Calu3 (cell line): ENCODE measurements at regions not wholly inside any gene's neighbourhood (a gene's known extent, or its start where the extent isn't known, plus 50 kb on each side); places are given as distances from the start of the nearest gene placed in this dataset.

Source experiments
- BruUV-seq: library from RNA; stranded (reverse); fragments of 400-500 nt; replicated peaks from 2 replicates; lab custom pipeline; 2021; lab: Mats Ljungman, UMichigan
- CTCF ChIA-PET: fragments of 300-600 bp; sonication (Branson Sonifier 250); formaldehyde crosslinking; loops from one replicate; lab custom pipeline; 2022; ENCODE audit warnings: antibody characterized with exemption; lab: Charles Lee
- DNase-seq: peaks from one replicate; pipeline ENCODE4 v3.0.0; 2022
- H3K27ac Mint-ChIP-seq: one replicate; pipeline ENCODE4 v1.8.0; 2022; ENCODE audit warnings: mixed read lengths; ENCODE audit not compliant: unreplicated experiment
- H3K27me3 Mint-ChIP-seq: one replicate; pipeline ENCODE4 v1.8.0; 2022; ENCODE audit warnings: mixed read lengths; ENCODE audit not compliant: unreplicated experiment
- H3K36me3 Mint-ChIP-seq: one replicate; pipeline ENCODE4 v1.8.0; 2022; ENCODE audit warnings: mild to moderate bottlenecking, moderate library complexity, mixed read lengths; ENCODE audit not compliant: insufficient read depth, unreplicated experiment
- H3K4me1 Mint-ChIP-seq: one replicate; pipeline ENCODE4 v1.8.0; 2022; ENCODE audit warnings: mild to moderate bottlenecking, low read depth, mixed read lengths; ENCODE audit not compliant: unreplicated experiment
- H3K4me3 Mint-ChIP-seq: one replicate; pipeline ENCODE4 v1.8.0; 2022; ENCODE audit warnings: mild to moderate bottlenecking, low read depth, moderate library complexity, mixed read lengths; ENCODE audit not compliant: unreplicated experiment
- H3K9me3 Mint-ChIP-seq: one replicate; pipeline ENCODE4 v1.8.0; 2022; ENCODE audit warnings: low read depth, mixed read lengths; ENCODE audit not compliant: unreplicated experiment
- intact Hi-C: fragments of 100-400 bp; cut with micrococcal nuclease; formaldehyde crosslinking; loops from one replicate; pipeline ENCODE4 v1.10.0; 2022; ENCODE audit not compliant: unreplicated experiment
- TF ChIP-seq, protein P1 (sequence below): fragments of 200-600 bp; IDR thresholded peaks from one replicate; pipeline ENCODE4 v1.8.0; 2022; ENCODE audit warnings: antibody characterized with exemption; ENCODE audit not compliant: unreplicated experiment

GRCh38 chr13:105547851-105548250, 987.6 kb downstream of the EFNB2 start:
- Mint-ChIP-seq H3K27me3 (no peaks in the 10 kb centered on the region), H3K4me1 (no peaks in the 10 kb centered on the region), H3K9me3 (no peaks in the 10 kb centered on the region), H3K27ac (no peak overlapping the region), H3K4me3 (no peak overlapping the region), H3K36me3 (no peaks in the 10 kb centered on the region)
- TF ChIP-seq, protein P1, sequence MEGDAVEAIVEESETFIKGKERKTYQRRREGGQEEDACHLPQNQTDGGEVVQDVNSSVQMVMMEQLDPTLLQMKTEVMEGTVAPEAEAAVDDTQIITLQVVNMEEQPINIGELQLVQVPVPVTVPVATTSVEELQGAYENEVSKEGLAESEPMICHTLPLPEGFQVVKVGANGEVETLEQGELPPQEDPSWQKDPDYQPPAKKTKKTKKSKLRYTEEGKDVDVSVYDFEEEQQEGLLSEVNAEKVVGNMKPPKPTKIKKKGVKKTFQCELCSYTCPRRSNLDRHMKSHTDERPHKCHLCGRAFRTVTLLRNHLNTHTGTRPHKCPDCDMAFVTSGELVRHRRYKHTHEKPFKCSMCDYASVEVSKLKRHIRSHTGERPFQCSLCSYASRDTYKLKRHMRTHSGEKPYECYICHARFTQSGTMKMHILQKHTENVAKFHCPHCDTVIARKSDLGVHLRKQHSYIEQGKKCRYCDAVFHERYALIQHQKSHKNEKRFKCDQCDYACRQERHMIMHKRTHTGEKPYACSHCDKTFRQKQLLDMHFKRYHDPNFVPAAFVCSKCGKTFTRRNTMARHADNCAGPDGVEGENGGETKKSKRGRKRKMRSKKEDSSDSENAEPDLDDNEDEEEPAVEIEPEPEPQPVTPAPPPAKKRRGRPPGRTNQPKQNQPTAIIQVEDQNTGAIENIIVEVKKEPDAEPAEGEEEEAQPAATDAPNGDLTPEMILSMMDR = no peak
- DNase-seq = no peak
- BruUV-seq = no TSS peak
- CTCF ChIA-PET = no interaction called here
- intact Hi-C loops = no loop called here

DNA sequence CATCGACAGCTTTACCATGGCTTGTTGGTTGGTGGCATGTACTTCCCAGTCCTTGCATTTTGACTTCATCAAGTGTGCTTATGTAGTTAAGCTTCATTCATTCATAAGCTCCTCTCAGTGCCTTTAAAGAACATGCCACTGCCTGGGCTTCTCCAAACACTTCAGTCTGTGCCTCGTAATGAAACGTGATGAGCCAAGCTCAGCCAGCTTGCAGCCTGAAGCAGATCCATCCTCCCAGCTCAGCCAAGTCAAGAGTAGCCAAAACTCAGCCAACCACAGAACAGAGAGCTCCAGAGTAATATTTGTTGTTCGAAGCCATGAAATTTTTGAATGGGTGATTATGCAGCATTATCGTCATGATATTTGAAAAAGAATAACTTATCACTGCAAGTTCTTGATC, 989.7 kb downstream of the EFNB2 start:
- no TSS peak for BruUV-seq
- TF ChIP-seq, protein P1 = no peak
- Mint-ChIP-seq H3K9me3 (no peaks in the 10 kb centered on the region), H3K36me3 (no peaks in the 10 kb centered on the region), H3K4me1 (no peaks in the 10 kb centered on the region), H3K27me3 (no peaks in the 10 kb centered on the region), H3K27ac (no peak overlapping the region), H3K4me3 (no peak overlapping the region)
- CTCF ChIA-PET = no interaction called here
- DNase-seq = no peak
- intact Hi-C loops = no loop called here

- CTCF ChIA-PET = no interaction called here
- BruUV-seq = no TSS peak
- no peak for DNase-seq
- Mint-ChIP-seq H3K27ac (no peak overlapping the region), H3K36me3 (no peaks in the 10 kb centered on the region), H3K4me1 (no peaks in the 10 kb centered on the region), H3K9me3 (no peaks in the 10 kb centered on the region), H3K4me3 (no peak overlapping the region), H3K27me3 (no peaks in the 10 kb centered on the region)
- intact Hi-C loops = no loop called here
- TF ChIP-seq, protein P1 = no peak
Measured at GRCh38 chr13:105543742-105544141, 991.7 kb downstream of the EFNB2 start.

DNA sequence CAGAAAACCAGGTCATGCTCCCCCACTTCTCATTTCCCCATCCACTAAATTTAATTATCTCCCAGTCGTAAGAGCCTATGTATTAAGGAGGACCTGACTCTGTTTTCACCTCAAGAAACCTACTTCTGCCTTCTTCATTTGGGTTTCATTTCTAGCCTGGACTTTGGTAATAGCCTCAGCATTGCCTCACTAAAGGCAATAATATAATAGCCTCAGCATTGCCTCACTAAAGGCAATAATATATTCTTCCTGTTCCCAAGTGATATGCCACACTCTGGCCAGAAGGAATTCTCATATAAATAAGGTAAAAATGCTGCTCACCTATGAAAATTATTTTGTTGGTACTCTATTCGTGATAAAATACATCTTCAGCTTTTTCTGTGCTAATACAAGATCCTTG, 993.9 kb downstream of the EFNB2 start:
- CTCF ChIA-PET = no interaction called here
- Mint-ChIP-seq H3K27ac (no peak overlapping the region), H3K9me3 (no peaks in the 10 kb centered on the region), H3K27me3 (no peaks in the 10 kb centered on the region), H3K4me3 (no peak overlapping the region), H3K4me1 (no peaks in the 10 kb centered on the region), H3K36me3 (no peaks in the 10 kb centered on the region)
- intact Hi-C loops = no loop called here
- TF ChIP-seq, protein P1 = no peak
- no peak for DNase-seq
- BruUV-seq = no TSS peak
